HFFc6 (cell line): ENCODE measurements at regions not wholly inside any gene's neighbourhood (a gene's known extent, or its start where the extent isn't known, plus 50 kb on each side); places are given as distances from the start of the nearest gene placed in this dataset.

Experiments
- DNase-seq: peaks from one replicate; pipeline ENCODE4 v3.0.0-alpha.2; 2018
- H3K27ac Mint-ChIP-seq: 2 replicates; pipeline ENCODE4 v1.8.0; 2020; ENCODE audit warnings: mild to moderate bottlenecking, mixed read lengths
- H3K27me3 Mint-ChIP-seq: 2 replicates; pipeline ENCODE4 v1.8.0; 2021; ENCODE audit warnings: mild to moderate bottlenecking, moderate library complexity, mixed read lengths; ENCODE audit not compliant: insufficient read depth
- H3K36me3 Mint-ChIP-seq: 2 replicates; pipeline ENCODE4 v1.8.0; 2021; ENCODE audit warnings: low read depth, mixed read lengths
- H3K4me1 Mint-ChIP-seq: 2 replicates; pipeline ENCODE4 v1.8.0; 2020; ENCODE audit warnings: low read depth, mixed read lengths
- H3K4me3 Mint-ChIP-seq: 2 replicates; pipeline ENCODE4 v1.8.0; 2020; ENCODE audit warnings: mild to moderate bottlenecking, moderate library complexity, mixed read lengths
- H3K9me3 Mint-ChIP-seq: 2 replicates; pipeline ENCODE4 v1.8.0; 2020; ENCODE audit warnings: mild to moderate bottlenecking, mixed read lengths
- CTCF ChIP-seq: fragments of 200-600 bp; sonication (generic); IDR thresholded peaks from 2 replicates; pipeline ENCODE4 v1.5.0; 2021; ENCODE audit warnings: antibody characterized with exemption, mild to moderate bottlenecking

GRCh38 chr14:101196795-101197590 is 293.5 kb upstream of the RTL1 start:
- peaks cover 25% of the 10 kb centered on the region for H3K27me3 Mint-ChIP-seq
- no peak for TF ChIP-seq CTCF
- H3K9me3 Mint-ChIP-seq: peaks cover 6% of the 10 kb centered on the region; the same call in 1 of the 2 replicates
- H3K27ac Mint-ChIP-seq: no peak overlapping the region
- no peaks in the 10 kb centered on the region for H3K4me1 Mint-ChIP-seq
- H3K36me3 Mint-ChIP-seq: no peaks in the 10 kb centered on the region
- no peak overlapping the region for H3K4me3 Mint-ChIP-seq
- no peak for DNase-seq

- Mint-ChIP-seq H3K4me3 (no peak overlapping the region), H3K27ac (no peak overlapping the region), H3K27me3 (peaks cover 25% of the 10 kb centered on the region), H3K36me3 (no peaks in the 10 kb centered on the region), H3K4me1 (no peaks in the 10 kb centered on the region), H3K9me3 (peaks cover 8% of the 10 kb centered on the region; the same call in 1 of the 2 replicates)
- no peak for TF ChIP-seq CTCF
- DNase-seq: no peak
These were observed 294.3 kb upstream of the RTL1 start for GRCh38 chr14:101197595-101198397.

GRCh38 chr14:101198398-101199027 is 295.0 kb upstream of the RTL1 start:
- Mint-ChIP-seq H3K27ac (no peak overlapping the region), H3K36me3 (no peaks in the 10 kb centered on the region)

GRCh38 chr14:101199028-101199770 is 295.7 kb upstream of the RTL1 start:
- Mint-ChIP-seq H3K27ac (no peak overlapping the region), H3K9me3 (peaks cover 16% of the 10 kb centered on the region), H3K36me3 (no peaks in the 10 kb centered on the region), H3K4me1 (no peaks in the 10 kb centered on the region), H3K4me3 (no peak overlapping the region), H3K27me3 (peaks cover 19% of the 10 kb centered on the region; the same call in 1 of the 2 replicates)
- no peak for TF ChIP-seq CTCF
- DNase-seq: no peak

More at GRCh38 chr14:101198398-101199027, 295.0 kb upstream of the RTL1 start:
- TF ChIP-seq CTCF: no peak
- no peak for DNase-seq
- Mint-ChIP-seq H3K4me1 (no peaks in the 10 kb centered on the region), H3K27me3 (peaks cover 20% of the 10 kb centered on the region), H3K9me3 (peaks cover 11% of the 10 kb centered on the region), H3K4me3 (no peak overlapping the region)

- DNase-seq: no peak
- H3K4me3 Mint-ChIP-seq: no peak overlapping the region
These were observed 296.6 kb upstream of the RTL1 start for GRCh38 chr14:101200008-101200649.

More at GRCh38 chr14:101200008-101200649, 296.6 kb upstream of the RTL1 start:
- H3K27ac Mint-ChIP-seq: no peak overlapping the region
- peaks cover 13% of the 10 kb centered on the region; the same call in 1 of the 2 replicates for H3K27me3 Mint-ChIP-seq
- H3K4me1 Mint-ChIP-seq: no peaks in the 10 kb centered on the region
- no peak for TF ChIP-seq CTCF
- H3K36me3 Mint-ChIP-seq: no peaks in the 10 kb centered on the region
- H3K9me3 Mint-ChIP-seq: peaks cover 24% of the 10 kb centered on the region
